Smooth muscle cell (in vitro differentiated cells): ENCODE measurements at regions not wholly inside any gene's neighbourhood (a gene's known extent, or its start where the extent isn't known, plus 50 kb on each side); places are given as distances from the start of the nearest gene placed in this dataset.

ENCODE experiments used
- DNase-seq: peaks from one replicate; lab custom pipeline; 2025; ENCODE audit not compliant: unreplicated experiment; lab: John Stamatoyannopoulos, UW
- H2AFZ ChIP-seq: fragments of 200-600 bp; sonication (generic); 2 replicates; pipeline ENCODE4 v1.6.0; 2016; ENCODE audit warnings: antibody characterized with exemption, low read depth, mild to moderate bottlenecking
- H3F3A ChIP-seq: fragments of 200-600 bp; sonication (generic); 2 replicates; pipeline ENCODE4 v1.6.0; 2017; ENCODE audit warnings: antibody characterized with exemption, low read depth
- H3K27ac ChIP-seq: fragments of 200-600 bp; sonication (generic); 2 replicates; pipeline ENCODE4 v1.5.1; 2016; ENCODE audit warnings: low read depth, mild to moderate bottlenecking
- H3K27me3 ChIP-seq: fragments of 200-600 bp; sonication (generic); 2 replicates; pipeline ENCODE4 v1.6.1; 2016; ENCODE audit warnings: low read depth, mild to moderate bottlenecking
- H3K36me3 ChIP-seq: fragments of 200-600 bp; sonication (generic); 2 replicates; pipeline ENCODE4 v1.5.1; 2016; ENCODE audit warnings: low read depth
- H3K4me1 ChIP-seq: fragments of 200-600 bp; sonication (generic); 2 replicates; pipeline ENCODE4 v1.5.1; 2016; ENCODE audit warnings: low read depth
- H3K4me2 ChIP-seq: fragments of 200-600 bp; sonication (generic); 2 replicates; pipeline ENCODE4 v1.6.0; 2016; ENCODE audit warnings: mild to moderate bottlenecking
- H3K4me3 ChIP-seq: fragments of 200-600 bp; sonication (generic); 2 replicates; pipeline ENCODE4 v1.5.1; 2016; ENCODE audit warnings: mild to moderate bottlenecking
- H3K79me2 ChIP-seq: fragments of 200-600 bp; sonication (generic); 2 replicates; pipeline ENCODE4 v1.6.0; 2016; ENCODE audit warnings: low read depth, mild to moderate bottlenecking
- H3K9ac ChIP-seq: fragments of 200-600 bp; sonication (generic); 2 replicates; pipeline ENCODE4 v1.6.0; 2016; ENCODE audit warnings: low read depth
- H3K9me3 ChIP-seq: fragments of 200-600 bp; sonication (generic); replicated peaks from 2 replicates; pipeline ENCODE4 v1.5.1; 2016; ENCODE audit warnings: low read depth
- H4K20me1 ChIP-seq: fragments of 200-600 bp; sonication (generic); 2 replicates; pipeline ENCODE4 v1.6.0; 2016; ENCODE audit warnings: low read depth
- WGBS: methylation state at CpG from one replicate; pipeline ENCODE4 v1.1.7; 2016; ENCODE audit warnings: low lambda C conversion rate; 5-methylcytosine and 5-hydroxymethylcytosine counted together
- TF ChIP-seq, protein P1 (sequence below): fragments of 200-600 bp; sonication (generic); IDR thresholded peaks from 2 replicates; pipeline ENCODE4 v1.5.1; 2017; ENCODE audit warnings: borderline replicate concordance, mild to moderate bottlenecking, antibody characterized with exemption; ENCODE audit not compliant: insufficient read depth, poor library complexity, severe bottlenecking

DNA sequence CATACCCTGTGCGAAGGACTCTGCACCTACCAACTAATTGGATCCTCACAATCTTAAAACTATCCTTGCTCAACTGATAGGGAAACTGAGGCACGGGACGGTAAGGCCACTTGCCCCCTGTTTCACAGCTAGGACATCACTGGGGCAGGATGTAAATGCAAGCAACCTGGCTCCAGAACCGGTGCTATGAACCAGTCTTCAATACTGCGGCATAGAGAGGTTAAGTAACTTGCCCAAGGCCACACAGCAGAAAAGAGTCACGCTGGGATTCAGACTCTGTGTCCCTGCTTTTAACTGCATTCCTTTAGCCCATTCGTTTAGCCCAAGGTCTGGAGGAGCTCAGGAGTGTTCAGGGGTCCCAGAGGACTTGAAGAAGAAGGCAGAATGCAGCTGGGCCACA, 76.1 kb downstream of the NCOR2 start:
- Histone ChIP-seq H3K27me3 (no peaks in the 10 kb centered on the region), H2AFZ (no peak overlapping the region), H3K4me3 (no peak overlapping the region), H3K4me2 (no peak overlapping the region), H3K27ac (no peak overlapping the region), H3F3A (peaks cover 6% of the 10 kb centered on the region), H3K36me3 (no peaks in the 10 kb centered on the region), H3K9me3 (no peaks in the 10 kb centered on the region), H3K4me1 (no peaks in the 10 kb centered on the region), H4K20me1 (peaks cover 100% of the 10 kb centered on the region), H3K9ac (no peak overlapping the region), H3K79me2 (peaks cover 93% of the 10 kb centered on the region)
- TF ChIP-seq, protein P1, sequence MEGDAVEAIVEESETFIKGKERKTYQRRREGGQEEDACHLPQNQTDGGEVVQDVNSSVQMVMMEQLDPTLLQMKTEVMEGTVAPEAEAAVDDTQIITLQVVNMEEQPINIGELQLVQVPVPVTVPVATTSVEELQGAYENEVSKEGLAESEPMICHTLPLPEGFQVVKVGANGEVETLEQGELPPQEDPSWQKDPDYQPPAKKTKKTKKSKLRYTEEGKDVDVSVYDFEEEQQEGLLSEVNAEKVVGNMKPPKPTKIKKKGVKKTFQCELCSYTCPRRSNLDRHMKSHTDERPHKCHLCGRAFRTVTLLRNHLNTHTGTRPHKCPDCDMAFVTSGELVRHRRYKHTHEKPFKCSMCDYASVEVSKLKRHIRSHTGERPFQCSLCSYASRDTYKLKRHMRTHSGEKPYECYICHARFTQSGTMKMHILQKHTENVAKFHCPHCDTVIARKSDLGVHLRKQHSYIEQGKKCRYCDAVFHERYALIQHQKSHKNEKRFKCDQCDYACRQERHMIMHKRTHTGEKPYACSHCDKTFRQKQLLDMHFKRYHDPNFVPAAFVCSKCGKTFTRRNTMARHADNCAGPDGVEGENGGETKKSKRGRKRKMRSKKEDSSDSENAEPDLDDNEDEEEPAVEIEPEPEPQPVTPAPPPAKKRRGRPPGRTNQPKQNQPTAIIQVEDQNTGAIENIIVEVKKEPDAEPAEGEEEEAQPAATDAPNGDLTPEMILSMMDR: no peak
- WGBS: 93% methylated on average over 7 of the region's 7 CpGs
- DNase-seq: no peak

GRCh38 chr12:124490584-124491305, 76.7 kb downstream of the NCOR2 start:
- H3K4me2 ChIP-seq: no peak overlapping the region
- TF ChIP-seq, protein P1: no peak
- peaks cover 100% of the 10 kb centered on the region for H4K20me1 ChIP-seq

DNA sequence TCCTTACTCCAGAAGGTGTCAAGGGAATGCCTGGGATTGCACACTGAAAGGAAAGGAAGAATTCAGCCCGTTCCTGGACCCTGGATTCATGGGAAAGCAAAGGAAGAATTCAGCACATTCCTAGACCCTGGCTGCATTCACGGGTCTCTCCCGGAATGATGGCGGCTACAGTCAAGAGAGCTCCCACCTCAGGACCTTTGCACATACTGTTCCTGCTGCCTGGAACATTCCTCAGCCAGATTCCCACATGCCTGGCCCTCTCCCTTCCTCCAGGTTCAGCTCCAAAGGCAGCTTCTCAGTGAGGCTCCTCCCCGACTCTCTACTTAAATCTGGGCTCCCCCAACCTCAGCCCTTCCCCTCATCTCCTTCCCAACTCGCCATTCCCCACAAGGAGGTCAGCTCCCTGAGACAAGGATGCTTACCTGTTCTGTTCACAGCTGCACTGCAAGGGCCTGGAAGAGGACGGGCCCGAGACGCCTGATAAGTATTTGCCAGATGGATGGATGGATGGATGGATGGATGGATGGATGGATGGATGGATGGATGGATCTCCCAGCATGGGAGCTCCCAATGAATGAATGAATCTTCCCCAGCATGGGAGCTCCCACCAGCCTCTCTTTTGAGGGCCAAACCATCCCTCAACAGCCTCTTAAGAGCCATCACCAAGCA, 77.4 kb downstream of the NCOR2 start:
- no peaks in the 10 kb centered on the region for H3K4me1 ChIP-seq
- H2AFZ ChIP-seq: no peak overlapping the region
- TF ChIP-seq, protein P1: no peak
- peaks cover 6% of the 10 kb centered on the region for H3F3A ChIP-seq
- H3K27ac ChIP-seq: no peak overlapping the region
- no peaks in the 10 kb centered on the region for H3K27me3 ChIP-seq
- H3K36me3 ChIP-seq: no peaks in the 10 kb centered on the region
- H3K9ac ChIP-seq: no peak overlapping the region
- DNase-seq: no peak
- peaks cover 88% of the 10 kb centered on the region for H3K79me2 ChIP-seq
- H3K4me2 ChIP-seq: no peak overlapping the region
- H4K20me1 ChIP-seq: peaks cover 100% of the 10 kb centered on the region
- no peaks in the 10 kb centered on the region for H3K9me3 ChIP-seq
- 94% methylated on average over 9 of the region's 9 CpGs for WGBS
- H3K4me3 ChIP-seq: no peak overlapping the region

More at GRCh38 chr12:124490584-124491305, 76.7 kb downstream of the NCOR2 start:
- Histone ChIP-seq H3K27ac (no peak overlapping the region), H3K36me3 (no peaks in the 10 kb centered on the region), H3K9me3 (no peaks in the 10 kb centered on the region), H2AFZ (no peak overlapping the region), H3K9ac (no peak overlapping the region), H3F3A (peaks cover 6% of the 10 kb centered on the region), H3K79me2 (peaks cover 92% of the 10 kb centered on the region), H3K4me1 (no peaks in the 10 kb centered on the region), H3K4me3 (no peak overlapping the region), H3K27me3 (no peaks in the 10 kb centered on the region)
- no peak for DNase-seq
- WGBS: 66% methylated on average over 17 of the region's 17 CpGs
